SK-N-SH treated with all-trans-retinoic acid at 6 μM for 48 hours (cell line): ENCODE measurements at regions not wholly inside any gene's neighbourhood (a gene's known extent, or its start where the extent isn't known, plus 50 kb on each side); places are given as distances from the start of the nearest gene placed in this dataset.

Experiments used
- ATAC-seq: fragments of 200-7000 bp; cut with Tn5 transposase; 3 replicates; pipeline ENCODE4 v1.9.1; 2020; ENCODE audit warnings: mild to moderate bottlenecking, moderate library complexity
- ARNTL ChIP-seq: fragments of 450-650 bp; formaldehyde crosslinking; IDR thresholded peaks from 2 replicates; pipeline ENCODE4 v1.5.0; 2020; ENCODE audit warnings: low read depth, mild to moderate bottlenecking, moderate library complexity, borderline replicate concordance
- BACH2 ChIP-seq: fragments of 250-450 bp; sonication (Bioruptor Pico); IDR thresholded peaks from 2 replicates; pipeline ENCODE4 v1.9.0; 2021; ENCODE audit warnings: mild to moderate bottlenecking, borderline replicate concordance
- ESRRG ChIP-seq: fragments of 250-450 bp; sonication (Bioruptor Pico); IDR thresholded peaks from 2 replicates; pipeline ENCODE4 v1.6.1; 2021; ENCODE audit warnings: mild to moderate bottlenecking
- ISL1 ChIP-seq: fragments of 250-450 bp; sonication (Bioruptor Pico); IDR thresholded peaks from 2 replicates; pipeline ENCODE4 v2.1.2; 2022; ENCODE audit warnings: mild to moderate bottlenecking, moderate library complexity
- OSR1 ChIP-seq: fragments of 250-450 bp; sonication (Bioruptor Pico); IDR thresholded peaks from 2 replicates; pipeline ENCODE4 v1.8.0; 2022; ENCODE audit warnings: moderate library complexity, mild to moderate bottlenecking, inconsistent platforms
- RARB ChIP-seq: fragments of 250-450 bp; sonication (Bioruptor Pico); IDR thresholded peaks from 2 replicates; pipeline ENCODE4 v1.8.0; 2021; ENCODE audit warnings: mild to moderate bottlenecking, moderate library complexity
- SNAI2 ChIP-seq: fragments of 250-450 bp; sonication (Bioruptor Pico); IDR thresholded peaks from 2 replicates; pipeline ENCODE4 v1.5.0; 2020; ENCODE audit warnings: mild to moderate bottlenecking, moderate library complexity
- TCF4 ChIP-seq: fragments of 250-450 bp; sonication (Bioruptor Pico); IDR thresholded peaks from 2 replicates; pipeline ENCODE4 v1.8.0; 2021; ENCODE audit warnings: mild to moderate bottlenecking, moderate library complexity, borderline replicate concordance
- ZC3H10 ChIP-seq: fragments of 250-450 bp; sonication (Bioruptor Pico); IDR thresholded peaks from 2 replicates; pipeline ENCODE4 v1.5.1; 2021; ENCODE audit warnings: mild to moderate bottlenecking, moderate library complexity
- ZFP3 ChIP-seq: fragments of 250-450 bp; sonication (Bioruptor Pico); IDR thresholded peaks from 2 replicates; pipeline ENCODE4 v1.5.0; 2020; ENCODE audit warnings: mild to moderate bottlenecking, moderate library complexity
- ZFP30 ChIP-seq: fragments of 450-650 bp; formaldehyde crosslinking; IDR thresholded peaks from 2 replicates; pipeline ENCODE4 v1.5.0; 2022; ENCODE audit warnings: mild to moderate bottlenecking, moderate library complexity
- ZNF565 ChIP-seq: fragments of 450-650 bp; formaldehyde crosslinking; conservative IDR thresholded peaks from 2 replicates; pipeline ENCODE4 v1.5.0; 2020; ENCODE audit warnings: low read depth, mild to moderate bottlenecking, moderate library complexity
- ZNF70 ChIP-seq: fragments of 450-650 bp; formaldehyde crosslinking; IDR thresholded peaks from 2 replicates; pipeline ENCODE4 v1.5.0; 2020; ENCODE audit warnings: mild to moderate bottlenecking, moderate library complexity
- ZNF8 ChIP-seq: fragments of 450-650 bp; formaldehyde crosslinking; IDR thresholded peaks from 2 replicates; pipeline ENCODE4 v1.5.0; 2020; ENCODE audit warnings: mild to moderate bottlenecking, moderate library complexity
- TF ChIP-seq, protein P1 (sequence below): fragments of 250-450 bp; sonication (Bioruptor Pico); IDR thresholded peaks from 2 replicates; pipeline ENCODE4 v1.5.1; 2021; ENCODE audit warnings: mild to moderate bottlenecking, moderate library complexity
- TF ChIP-seq, protein P2 (sequence below): fragments of 250-450 bp; sonication (Bioruptor Pico); IDR thresholded peaks from 2 replicates; pipeline ENCODE4 v1.8.0; 2020; ENCODE audit warnings: mild to moderate bottlenecking, moderate library complexity, borderline replicate concordance
- TF ChIP-seq, protein P3 (sequence below): fragments of 250-450 bp; sonication (Bioruptor Pico); IDR thresholded peaks from 2 replicates; pipeline ENCODE4 v1.8.0; 2021; ENCODE audit warnings: low read depth, mild to moderate bottlenecking, moderate library complexity, borderline replicate concordance
- TF ChIP-seq, protein P4 (sequence below): fragments of 250-450 bp; sonication (Bioruptor Pico); IDR thresholded peaks from 2 replicates; pipeline ENCODE4 v1.5.1; 2020; ENCODE audit warnings: low read depth, mild to moderate bottlenecking, moderate library complexity

DNA sequence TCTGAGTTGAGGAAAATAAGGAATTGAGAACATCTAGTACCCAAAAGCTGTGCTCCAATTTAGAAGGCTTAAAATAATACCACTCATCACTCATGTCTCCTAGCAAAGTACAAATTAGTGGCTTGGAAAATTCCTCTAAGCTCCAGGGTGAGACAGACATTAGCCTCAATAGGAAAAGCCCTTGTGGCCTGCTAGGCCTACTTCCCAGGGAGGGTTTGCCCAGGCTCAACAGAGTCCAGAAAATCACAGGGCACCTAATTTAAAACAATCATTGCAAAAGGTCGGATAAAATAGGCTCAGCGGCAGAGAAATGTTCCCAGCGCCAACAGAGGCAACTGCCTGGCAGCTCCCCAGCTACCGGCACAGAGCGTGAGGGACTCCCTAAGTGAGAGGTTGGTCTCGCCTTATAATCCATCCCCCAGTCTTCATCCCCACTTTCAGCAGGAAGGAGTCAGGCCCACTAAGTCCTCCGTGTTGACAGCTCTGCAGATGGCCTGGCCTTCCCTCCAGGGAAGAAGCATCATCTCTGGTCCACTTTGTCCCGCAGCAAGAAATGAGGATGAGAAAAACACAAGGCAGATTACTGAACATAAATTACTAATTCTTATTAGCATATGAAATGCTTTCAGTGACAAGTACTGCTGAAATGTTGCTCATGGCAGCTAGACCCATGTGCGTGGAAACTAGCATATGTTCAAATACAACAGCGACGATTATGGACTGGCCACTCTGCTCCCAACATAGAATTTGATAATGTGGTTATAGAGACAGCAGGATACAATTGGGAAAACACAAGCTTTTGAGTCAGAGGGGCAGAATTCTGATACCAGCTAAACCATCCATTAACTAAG, 1177.7 kb upstream of the AUTS2 start:
- TF ChIP-seq RARB (CRISPR knock-in tag) (no peak), ZFP30 (CRISPR knock-in tag) (no peak), OSR1 (CRISPR knock-in tag) (no peak), ZC3H10 (CRISPR knock-in tag) (no peak), SNAI2 (CRISPR knock-in tag) (no peak), ZFP3 (no peak), ZNF8 (no peak), ARNTL (CRISPR knock-in tag) (no peak), ZNF565 (CRISPR knock-in tag) (no peak)
- TF ChIP-seq, protein P1, sequence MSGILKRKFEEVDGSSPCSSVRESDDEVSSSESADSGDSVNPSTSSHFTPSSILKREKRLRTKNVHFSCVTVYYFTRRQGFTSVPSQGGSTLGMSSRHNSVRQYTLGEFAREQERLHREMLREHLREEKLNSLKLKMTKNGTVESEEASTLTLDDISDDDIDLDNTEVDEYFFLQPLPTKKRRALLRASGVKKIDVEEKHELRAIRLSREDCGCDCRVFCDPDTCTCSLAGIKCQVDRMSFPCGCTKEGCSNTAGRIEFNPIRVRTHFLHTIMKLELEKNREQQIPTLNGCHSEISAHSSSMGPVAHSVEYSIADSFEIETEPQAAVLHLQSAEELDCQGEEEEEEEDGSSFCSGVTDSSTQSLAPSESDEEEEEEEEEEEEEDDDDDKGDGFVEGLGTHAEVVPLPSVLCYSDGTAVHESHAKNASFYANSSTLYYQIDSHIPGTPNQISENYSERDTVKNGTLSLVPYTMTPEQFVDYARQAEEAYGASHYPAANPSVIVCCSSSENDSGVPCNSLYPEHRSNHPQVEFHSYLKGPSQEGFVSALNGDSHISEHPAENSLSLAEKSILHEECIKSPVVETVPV (CRISPR knock-in tag), result no peak
- TF ChIP-seq, protein P2, sequence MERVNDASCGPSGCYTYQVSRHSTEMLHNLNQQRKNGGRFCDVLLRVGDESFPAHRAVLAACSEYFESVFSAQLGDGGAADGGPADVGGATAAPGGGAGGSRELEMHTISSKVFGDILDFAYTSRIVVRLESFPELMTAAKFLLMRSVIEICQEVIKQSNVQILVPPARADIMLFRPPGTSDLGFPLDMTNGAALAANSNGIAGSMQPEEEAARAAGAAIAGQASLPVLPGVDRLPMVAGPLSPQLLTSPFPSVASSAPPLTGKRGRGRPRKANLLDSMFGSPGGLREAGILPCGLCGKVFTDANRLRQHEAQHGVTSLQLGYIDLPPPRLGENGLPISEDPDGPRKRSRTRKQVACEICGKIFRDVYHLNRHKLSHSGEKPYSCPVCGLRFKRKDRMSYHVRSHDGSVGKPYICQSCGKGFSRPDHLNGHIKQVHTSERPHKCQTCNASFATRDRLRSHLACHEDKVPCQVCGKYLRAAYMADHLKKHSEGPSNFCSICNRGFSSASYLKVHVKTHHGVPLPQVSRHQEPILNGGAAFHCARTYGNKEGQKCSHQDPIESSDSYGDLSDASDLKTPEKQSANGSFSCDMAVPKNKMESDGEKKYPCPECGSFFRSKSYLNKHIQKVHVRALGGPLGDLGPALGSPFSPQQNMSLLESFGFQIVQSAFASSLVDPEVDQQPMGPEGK (CRISPR knock-in tag), result no peak
- ATAC-seq, result no peak

DNA sequence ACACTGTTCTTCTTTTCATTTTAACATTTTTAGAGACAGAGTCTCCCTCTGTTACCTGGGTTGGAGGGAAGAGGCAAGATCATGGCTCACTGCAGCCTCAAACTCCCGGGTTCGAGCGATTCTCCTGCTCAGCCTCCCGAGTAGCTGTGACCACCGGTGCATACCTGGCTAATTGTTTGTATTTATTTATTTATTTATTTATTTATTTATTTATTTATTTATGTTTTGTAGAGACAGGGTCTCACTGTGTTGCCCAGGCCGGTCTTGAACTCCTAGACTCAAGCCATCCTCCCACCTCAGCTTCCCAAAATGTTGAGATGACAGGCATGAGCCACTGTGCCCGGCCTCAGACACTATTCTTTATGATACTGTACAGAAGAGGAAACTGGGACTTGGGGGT, 1176.6 kb upstream of the AUTS2 start:
- TF ChIP-seq ESRRG (CRISPR knock-in tag) (no peak), OSR1 (CRISPR knock-in tag) (no peak)
- ATAC-seq, result no peak

DNA sequence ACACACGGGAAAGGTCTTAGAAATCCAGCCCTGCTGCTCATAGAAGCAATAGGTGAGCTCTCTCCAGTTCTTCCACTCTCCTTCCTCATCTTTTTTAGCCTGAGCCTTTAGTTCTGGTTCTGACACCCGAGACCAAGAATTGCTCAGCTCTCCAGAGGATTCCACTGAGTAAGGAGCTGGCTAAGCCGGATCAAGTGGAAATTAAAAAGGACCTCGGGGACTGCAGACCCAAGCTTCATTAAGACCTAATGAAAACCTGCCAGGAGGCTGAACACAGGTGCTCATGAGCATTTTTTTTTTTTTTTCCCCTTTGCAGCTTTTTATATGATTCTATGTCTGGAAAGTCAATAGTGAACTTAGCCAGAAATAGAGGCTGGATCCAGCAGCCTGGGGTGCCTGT, 1176.0 kb upstream of the AUTS2 start:
- ATAC-seq, result no peak
- TF ChIP-seq, protein P2 (CRISPR knock-in tag), result no peak
- TF ChIP-seq OSR1 (CRISPR knock-in tag) (no peak), BACH2 (CRISPR knock-in tag) (no peak)
- TF ChIP-seq, protein P1 (CRISPR knock-in tag), result no peak

DNA sequence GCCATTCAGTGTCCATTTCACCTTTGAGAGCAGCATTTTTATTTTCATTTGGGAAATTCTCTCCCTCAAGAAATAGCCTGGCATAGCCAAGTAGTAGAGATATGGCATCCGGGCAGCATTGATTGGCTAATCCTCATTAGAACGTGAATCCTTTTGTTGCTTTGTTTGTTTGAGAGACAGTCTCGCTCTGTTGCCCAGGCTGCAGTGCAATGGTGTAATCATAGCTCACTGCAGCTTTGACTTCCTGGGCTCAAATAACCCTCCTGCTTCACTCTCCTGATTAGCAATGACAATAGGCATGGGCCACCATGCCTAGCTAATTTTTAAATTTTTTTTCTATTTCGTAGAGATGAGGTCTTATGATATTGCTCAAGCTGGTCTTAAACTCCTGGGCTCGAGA, 1174.9 kb upstream of the AUTS2 start:
- ATAC-seq, result no peak
- TF ChIP-seq TCF4 (CRISPR knock-in tag) (no peak), ZFP3 (no peak), ARNTL (CRISPR knock-in tag) (no peak)

DNA sequence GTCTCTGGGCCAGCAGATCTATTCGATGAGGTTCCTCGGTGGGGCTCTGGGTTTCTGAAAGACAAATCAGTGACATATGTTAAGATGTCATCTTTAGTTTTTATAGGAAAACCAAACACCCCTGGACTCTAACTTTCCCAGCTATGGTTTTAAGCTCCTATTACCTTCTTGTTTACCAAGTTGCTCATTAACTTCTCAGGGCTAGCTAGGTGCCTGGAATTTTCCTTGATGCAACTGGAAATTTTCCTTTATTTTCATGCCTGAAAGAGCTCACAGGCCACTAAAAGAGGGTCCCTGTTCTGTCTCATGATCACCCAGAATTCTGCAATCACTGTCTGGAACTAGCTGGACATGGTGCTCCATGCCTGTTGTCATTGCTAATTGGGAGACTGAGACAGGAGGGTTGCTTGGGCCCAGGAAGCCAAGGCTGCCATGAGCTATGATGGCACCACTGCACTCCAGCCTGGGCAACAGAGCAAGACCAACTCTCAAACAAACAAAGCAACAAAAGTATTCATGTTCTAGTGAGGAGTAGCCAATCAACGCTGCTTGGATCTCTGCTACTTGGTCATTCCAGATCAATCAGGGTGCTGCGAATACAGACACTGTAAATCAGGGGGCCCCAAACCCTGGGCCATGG, 1173.5 kb upstream of the AUTS2 start:
- ATAC-seq, result no peak
- TF ChIP-seq TCF4 (CRISPR knock-in tag), result no peak
- TF ChIP-seq, protein P3, sequence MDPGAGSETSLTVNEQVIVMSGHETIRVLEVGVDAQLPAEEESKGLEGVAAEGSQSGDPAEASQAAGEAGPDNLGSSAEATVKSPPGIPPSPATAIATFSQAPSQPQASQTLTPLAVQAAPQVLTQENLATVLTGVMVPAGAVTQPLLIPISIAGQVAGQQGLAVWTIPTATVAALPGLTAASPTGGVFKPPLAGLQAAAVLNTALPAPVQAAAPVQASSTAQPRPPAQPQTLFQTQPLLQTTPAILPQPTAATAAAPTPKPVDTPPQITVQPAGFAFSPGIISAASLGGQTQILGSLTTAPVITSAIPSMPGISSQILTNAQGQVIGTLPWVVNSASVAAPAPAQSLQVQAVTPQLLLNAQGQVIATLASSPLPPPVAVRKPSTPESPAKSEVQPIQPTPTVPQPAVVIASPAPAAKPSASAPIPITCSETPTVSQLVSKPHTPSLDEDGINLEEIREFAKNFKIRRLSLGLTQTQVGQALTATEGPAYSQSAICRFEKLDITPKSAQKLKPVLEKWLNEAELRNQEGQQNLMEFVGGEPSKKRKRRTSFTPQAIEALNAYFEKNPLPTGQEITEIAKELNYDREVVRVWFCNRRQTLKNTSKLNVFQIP (CRISPR knock-in tag), result no peak
- no peak for TF ChIP-seq ISL1 (CRISPR knock-in tag)
- TF ChIP-seq ZNF70 (CRISPR knock-in tag), result no peak
- no peak for TF ChIP-seq ZFP3
- no peak for TF ChIP-seq ZC3H10 (CRISPR knock-in tag)
- TF ChIP-seq, protein P1 (CRISPR knock-in tag), result no peak
- no peak for TF ChIP-seq ZNF8
- TF ChIP-seq BACH2 (CRISPR knock-in tag), result no peak
- TF ChIP-seq ZNF565 (CRISPR knock-in tag), result no peak
- TF ChIP-seq, protein P4, sequence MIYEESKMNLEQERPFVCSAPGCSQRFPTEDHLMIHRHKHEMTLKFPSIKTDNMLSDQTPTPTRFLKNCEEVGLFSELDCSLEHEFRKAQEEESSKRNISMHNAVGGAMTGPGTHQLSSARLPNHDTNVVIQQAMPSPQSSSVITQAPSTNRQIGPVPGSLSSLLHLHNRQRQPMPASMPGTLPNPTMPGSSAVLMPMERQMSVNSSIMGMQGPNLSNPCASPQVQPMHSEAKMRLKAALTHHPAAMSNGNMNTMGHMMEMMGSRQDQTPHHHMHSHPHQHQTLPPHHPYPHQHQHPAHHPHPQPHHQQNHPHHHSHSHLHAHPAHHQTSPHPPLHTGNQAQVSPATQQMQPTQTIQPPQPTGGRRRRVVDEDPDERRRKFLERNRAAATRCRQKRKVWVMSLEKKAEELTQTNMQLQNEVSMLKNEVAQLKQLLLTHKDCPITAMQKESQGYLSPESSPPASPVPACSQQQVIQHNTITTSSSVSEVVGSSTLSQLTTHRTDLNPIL, result no peak
- TF ChIP-seq RARB (CRISPR knock-in tag), result no peak
